ENCODE measurements at regions not wholly inside any gene's neighbourhood (a gene's known extent, or its start where the extent isn't known, plus 50 kb on each side); places are given as distances from the start of the nearest gene placed in this dataset.

DNA sequence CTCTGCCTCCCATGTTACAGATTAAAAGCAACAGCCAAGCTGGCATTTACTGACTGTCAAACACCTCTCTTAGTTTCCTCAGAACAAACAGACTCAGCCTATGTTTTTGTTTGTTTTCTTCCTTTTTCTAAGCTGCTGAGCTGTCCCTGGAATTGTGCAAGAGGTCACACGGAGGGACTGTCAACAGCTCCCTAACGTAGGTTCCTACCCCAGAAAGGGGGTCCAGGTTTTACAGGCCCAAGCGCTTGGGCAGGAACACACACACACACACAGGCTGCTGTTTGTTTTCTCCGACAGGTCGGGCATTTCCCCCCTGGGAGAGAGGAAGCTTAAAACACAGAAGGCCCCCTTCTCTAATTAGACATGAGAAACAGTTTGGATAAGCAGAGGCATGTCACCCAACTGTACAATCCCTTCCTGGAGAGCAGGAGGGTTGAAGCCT lies 739.6 kb upstream of the TBX3 start:
- no peak for DNase-seq (ENCODE audit: low read depth)

- DNase-seq (ENCODE audit: low read depth): no peak
Observed at GRCh38 chr12:115422845-115423545, 739.0 kb upstream of the TBX3 start.

DNA sequence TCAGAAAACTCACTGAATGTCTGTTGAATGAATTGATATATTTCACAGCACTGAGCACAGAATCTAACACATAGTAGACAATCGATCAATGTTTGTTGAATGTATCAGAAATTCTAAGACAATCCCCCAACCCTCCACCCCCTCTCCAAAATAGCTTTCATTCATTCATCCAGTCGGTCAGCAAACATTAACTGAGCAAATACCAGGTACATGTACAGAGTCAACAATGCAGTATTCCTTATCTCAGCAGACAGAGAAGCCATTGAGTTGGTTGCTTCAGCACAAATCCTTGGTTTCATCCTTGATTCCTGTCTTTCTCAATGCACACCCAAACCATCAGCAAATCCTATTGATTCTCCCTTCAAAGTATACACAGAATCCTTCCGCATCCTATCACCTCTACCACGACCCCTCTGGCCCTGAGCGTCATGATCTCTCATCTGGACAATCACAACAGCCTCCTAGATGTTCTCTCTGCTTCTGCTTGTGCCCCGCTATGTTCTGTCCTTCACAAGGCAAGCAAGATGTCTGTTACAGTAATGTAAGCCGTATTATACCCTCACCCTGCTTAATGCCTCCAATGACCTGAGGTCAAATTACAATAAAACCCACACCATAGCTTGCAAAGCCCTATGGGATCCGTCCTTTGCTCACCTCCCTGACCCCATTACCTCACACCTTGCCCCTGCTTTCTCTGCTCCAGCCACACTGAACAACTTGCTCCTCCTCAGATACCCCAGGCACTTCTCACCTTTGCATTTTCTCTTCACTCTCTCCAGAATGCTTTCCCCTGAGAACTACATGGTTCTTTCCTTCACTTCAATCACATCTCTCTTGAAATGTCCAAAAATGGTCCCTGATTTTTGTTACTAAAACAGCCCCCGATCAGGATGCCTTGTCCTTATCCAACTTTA lies 738.1 kb upstream of the TBX3 start:
- no peak for DNase-seq (ENCODE audit: low read depth)

DNA sequence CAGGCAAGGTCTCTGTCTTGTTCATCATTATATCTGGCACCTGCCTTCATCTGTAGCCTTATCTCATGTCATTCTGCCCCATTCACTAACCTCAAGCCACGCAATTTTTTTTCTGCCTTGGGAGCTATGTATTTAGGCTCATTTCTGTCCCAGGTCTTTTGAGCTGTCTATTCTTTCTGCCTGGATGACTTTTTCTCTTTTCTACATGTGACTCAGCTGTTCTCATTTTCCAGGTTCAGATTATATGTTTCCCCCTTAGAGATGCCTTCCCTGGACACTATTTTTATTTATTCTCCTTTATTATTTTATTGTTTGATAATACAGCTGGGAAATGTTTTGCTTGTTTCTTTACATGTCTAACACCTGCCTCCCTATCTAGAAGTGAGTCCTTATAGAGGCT lies 737.4 kb upstream of the TBX3 start:
- no peak for DNase-seq (ENCODE audit: low read depth)

- no peak for DNase-seq (ENCODE audit: low read depth)
Observed at GRCh38 chr12:115419145-115419646, 735.2 kb upstream of the TBX3 start.

- DNase-seq (ENCODE audit: low read depth): no peak
Observed at GRCh38 chr12:115417610-115418009, 733.6 kb upstream of the TBX3 start.

GRCh38 chr12:115416869-115417268 lies 732.9 kb upstream of the TBX3 start:
- DNase-seq (ENCODE audit: low read depth): no peak

GRCh38 chr12:115413626-115414025 lies 729.7 kb upstream of the TBX3 start:
- no peak for DNase-seq (ENCODE audit: low read depth)

DNA sequence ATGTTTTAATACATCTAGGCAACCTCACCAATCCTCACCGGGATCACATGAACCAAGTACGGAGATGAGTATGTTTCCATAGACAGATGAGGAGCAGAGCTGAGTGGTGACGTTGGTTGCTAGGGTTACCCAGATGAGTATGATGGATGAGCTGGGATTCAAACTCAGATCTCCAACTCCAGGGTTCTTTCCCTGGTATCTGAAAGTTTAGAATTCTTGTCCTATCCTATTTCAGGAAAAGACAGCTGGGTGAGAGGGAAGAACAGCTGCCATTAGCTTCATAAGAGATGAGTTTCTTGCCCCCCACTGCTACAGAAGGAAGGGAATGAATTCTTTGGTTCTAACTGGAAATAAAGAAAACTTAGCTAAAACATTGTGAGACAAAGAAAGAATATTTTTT lies 728.9 kb upstream of the TBX3 start:
- DNase-seq (ENCODE audit: low read depth): no peak

DNA sequence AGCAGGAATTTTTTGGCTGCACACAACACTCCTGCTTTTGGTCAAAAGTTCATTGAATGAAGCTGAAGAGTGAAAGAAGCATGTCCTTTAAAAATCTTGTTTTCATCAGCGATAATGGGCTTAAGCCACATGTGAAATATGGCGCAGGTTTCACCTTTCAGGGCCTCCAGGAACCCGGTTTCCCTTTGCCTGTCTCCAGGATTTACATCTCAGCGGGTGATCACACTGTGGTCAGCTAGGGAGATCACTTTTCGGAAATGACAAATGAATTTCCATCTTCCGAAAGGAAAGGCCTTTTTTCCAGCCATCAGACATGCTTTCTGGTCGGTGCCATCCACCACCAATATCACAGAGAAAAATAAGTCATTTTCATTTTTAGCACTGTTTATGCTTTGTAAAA lies 727.1 kb upstream of the TBX3 start:
- DNase-seq (ENCODE audit: low read depth): no peak

DNA sequence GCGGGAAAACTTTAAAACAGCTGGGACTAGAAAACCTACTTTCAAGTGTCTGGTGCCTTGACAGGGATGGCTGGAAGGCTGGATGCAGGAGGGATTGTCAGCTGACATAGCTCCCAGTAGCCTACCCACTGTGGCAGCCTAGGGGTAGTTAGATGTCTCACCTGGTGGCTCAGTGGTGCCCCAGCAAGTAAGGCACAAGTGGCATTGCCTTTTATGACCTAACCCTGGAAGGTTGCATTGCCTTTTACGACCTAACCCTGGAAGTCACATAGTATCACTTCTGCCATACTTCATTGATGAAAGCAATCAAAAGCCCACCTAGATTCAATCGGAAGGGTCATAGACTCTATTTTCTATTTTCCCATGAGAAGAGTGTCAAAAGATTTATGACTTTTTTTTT lies 724.7 kb upstream of the TBX3 start:
- no peak for DNase-seq (ENCODE audit: low read depth)

DNA sequence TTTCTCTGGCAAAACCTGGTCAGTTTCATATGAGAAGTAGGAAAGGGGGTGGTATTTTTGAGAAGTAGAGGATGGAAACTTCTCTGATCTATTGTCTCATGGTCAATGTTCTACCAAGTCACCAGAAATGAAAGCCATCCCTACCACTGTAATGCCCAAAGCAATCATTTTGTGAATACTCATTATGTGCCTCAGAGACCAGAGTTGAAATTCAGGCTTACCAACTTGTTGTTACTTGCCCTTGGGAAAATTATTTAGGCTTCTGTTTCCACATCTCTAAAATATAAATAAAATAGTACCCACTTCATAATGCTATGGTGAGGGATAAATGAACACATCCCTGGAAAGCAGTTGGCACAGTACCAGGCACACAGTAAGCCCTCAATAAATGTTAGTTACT lies 723.7 kb upstream of the TBX3 start:
- no peak for DNase-seq (ENCODE audit: low read depth)

DNA sequence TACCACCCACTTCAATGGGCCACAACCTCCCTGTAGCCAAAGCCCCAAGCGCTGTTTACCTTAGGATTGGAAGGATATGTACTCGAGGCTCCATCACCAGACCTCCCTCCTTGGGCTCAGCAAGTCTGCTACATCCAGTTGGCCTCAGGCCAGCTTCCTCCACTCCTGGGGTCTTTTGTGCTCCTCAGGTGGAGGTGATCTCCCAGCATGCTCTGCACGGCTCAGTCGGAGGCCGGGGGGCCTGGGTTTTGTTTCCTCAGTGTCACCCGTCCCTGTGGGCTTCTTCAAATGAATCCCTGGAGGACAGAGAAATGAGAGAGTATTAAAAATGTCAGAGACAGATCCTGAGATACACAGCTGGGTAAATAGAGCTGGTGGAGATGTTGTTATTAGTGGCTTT lies 723.1 kb upstream of the TBX3 start:
- DNase-seq (ENCODE audit: low read depth): no peak

- DNase-seq (ENCODE audit: low read depth): no peak
Observed at GRCh38 chr12:115405471-115405860, 721.5 kb upstream of the TBX3 start.

DNA sequence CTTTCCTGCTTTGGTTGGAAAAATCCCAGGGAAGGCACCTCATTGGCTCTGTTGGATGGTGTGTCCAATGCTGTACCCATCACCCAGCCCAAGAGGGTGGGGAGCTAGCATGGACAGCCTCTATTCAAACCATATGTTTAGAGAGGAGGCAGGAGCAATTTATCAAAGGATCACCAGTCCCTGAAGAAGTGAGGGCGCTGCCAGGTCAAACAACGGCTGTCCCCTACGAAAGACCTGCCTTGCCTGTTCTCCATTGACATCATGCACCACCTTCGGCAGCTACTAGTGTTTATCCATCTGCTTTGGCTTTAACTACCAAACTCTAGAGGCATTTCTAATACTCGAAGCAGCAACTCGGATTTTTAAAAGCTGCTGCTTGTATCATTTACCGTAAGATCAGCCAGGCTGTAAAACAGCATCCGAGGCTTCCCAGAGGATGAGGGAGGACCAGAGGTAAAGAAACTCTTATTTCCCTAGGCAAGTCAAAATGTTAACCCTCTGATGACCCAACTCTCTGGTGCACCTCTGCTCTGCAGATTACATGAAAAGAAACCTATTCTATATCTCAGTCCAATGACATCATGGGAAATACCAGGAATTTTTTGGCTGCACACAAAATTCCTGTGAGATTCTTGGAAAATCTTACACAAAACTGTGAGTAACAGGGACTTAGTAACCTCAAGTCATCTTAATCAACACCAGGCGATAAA lies 720.9 kb upstream of the TBX3 start:
- no peak for DNase-seq (ENCODE audit: low read depth)

GRCh38 chr12:115403689-115404088 lies 719.7 kb upstream of the TBX3 start:
- DNase-seq (ENCODE audit: low read depth): no peak

- no peak for DNase-seq (ENCODE audit: low read depth)
Observed at GRCh38 chr12:115403253-115403652, 719.3 kb upstream of the TBX3 start.

- DNase-seq (ENCODE audit: low read depth): no peak
Observed at GRCh38 chr12:115402443-115403180, 718.6 kb upstream of the TBX3 start.

GRCh38 chr12:115401761-115402160 lies 717.8 kb upstream of the TBX3 start:
- no peak for DNase-seq (ENCODE audit: low read depth)

DNA sequence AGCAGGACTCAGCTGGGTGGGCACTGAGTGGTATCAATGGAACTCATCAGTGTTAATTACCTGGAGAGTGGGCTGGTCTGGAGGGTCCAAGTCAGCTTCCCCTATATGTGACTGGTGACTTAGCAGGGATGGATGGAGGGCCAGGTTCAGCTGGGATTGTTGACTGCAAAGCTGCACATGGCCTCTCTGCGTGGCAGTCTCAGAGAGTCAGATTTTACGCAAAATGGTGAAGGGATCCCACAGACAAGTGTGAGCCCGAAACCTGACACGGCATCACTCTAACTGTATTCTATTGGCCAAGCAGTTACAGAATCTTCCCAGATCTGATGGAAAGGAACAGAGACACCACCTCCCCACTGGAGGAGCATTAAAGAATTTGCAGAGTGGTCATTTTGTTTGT lies 716.0 kb upstream of the TBX3 start:
- DNase-seq (ENCODE audit: low read depth): no peak

DNA sequence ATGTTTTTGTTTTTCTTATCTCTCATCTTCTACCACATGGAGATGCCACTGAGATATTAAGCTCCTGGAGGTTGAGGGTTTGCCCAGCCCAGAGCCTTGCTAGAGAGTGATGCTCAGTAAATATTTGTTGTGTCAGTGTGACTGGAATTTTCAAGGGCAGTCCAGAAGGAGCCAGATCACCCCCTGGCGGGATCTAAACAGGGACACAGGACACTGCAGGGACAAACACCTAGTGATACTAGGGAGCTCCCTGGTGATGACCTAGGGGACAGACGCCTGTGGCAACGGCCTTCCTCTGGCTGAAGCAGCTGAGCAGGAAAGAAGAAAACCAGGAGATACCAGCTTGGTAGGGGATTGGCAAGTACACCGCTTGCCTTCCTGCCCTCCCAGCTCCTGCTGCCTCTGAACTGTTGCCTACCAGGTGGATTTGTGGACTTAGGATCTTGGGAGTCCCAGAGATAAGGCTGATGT lies 714.4 kb upstream of the TBX3 start:
- DNase-seq (ENCODE audit: low read depth): no peak

DNA sequence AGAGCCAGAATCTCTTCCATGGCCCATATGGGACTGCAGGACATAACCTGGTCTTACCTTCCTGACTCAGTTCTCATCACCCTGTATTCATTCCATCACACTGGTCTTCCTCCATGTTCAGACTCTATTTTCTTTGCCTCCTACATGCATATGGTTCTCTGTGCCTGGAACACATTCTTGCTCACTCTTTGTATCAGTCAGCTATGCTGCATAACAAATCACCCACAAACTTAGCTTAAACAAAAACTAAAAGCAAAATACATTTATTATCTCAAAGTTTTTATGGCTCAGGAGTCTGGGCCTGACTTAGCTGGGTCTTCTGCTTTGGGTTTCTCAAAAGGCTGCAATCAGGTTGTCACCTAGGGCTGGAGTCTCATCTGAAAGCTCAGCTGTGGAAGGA lies 712.6 kb upstream of the TBX3 start:
- DNase-seq (ENCODE audit: low read depth): no peak

Data from T-helper 22 cell (primary cell).